A549 (cell line): ENCODE measurements at regions not wholly inside any gene's neighbourhood (a gene's known extent, or its start where the extent isn't known, plus 50 kb on each side); places are given as distances from the start of the nearest gene placed in this dataset.

Experiments
- ATAC-seq, 2 experiments: fragments of 200-7000 bp in 1 of 2; fragments of >200 bp in 1 of 2; cut with Nextera tagmentation in 1 of 2; cut with Tn5 transposase in 1 of 2; 3 replicates each; pipeline versions ENCODE4 v1.8.0 to v1.9.1; 2018 to 2020; ENCODE audit warnings: mild to moderate bottlenecking in 1 of 2, moderate library complexity in 1 of 2
- CTCF ChIA-PET: fragments of 300-600 bp; sonication (Branson Sonifier 250); formaldehyde crosslinking; extraction: SDS; loops from one replicate; lab custom pipeline; 2021; ENCODE audit warnings: antibody characterized with exemption, inconsistent platforms; lab: Yijun Ruan, JAX
- POLR2A ChIA-PET: fragments of 350-600 bp; formaldehyde crosslinking; extraction: SDS; loops from one replicate; lab custom pipeline; 2021; ENCODE audit warnings: antibody characterized with exemption, inconsistent platforms; lab: Yijun Ruan, JAX
- DNase-seq, 2 experiments: peaks; one replicate each; pipeline versions ENCODE4 v3.0.0 to v3.0.0-alpha.2; 2011 to 2016; ENCODE audit warnings: low read depth in 1 of 2, low spot score in 1 of 2
- FAIRE-seq: peaks from 2 replicates; lab custom pipeline; 2011; peaks lifted over from hg19 to GRCh38; lab: Jason Lieb, UNC
- H3K27ac ChIP-seq, 2 experiments: fragments of >200 bp; sonication (Bioruptor Twin); formaldehyde crosslinking; 3 replicates each; pipeline ENCODE4 v1.5.1; 2016 to 2017
- H3K4me1 ChIP-seq: fragments of >200 bp; sonication (Bioruptor Twin); formaldehyde crosslinking; 3 replicates; pipeline ENCODE4 v1.6.1; 2016
- H3K4me2 ChIP-seq: fragments of >200 bp; sonication (Bioruptor Twin); formaldehyde crosslinking; 3 replicates; pipeline ENCODE4 v1.6.1; 2016
- H3K4me3 ChIP-seq: fragments of >200 bp; sonication (Bioruptor Twin); formaldehyde crosslinking; 3 replicates; pipeline ENCODE4 v1.5.1; 2016
- H3K9me3 ChIP-seq: fragments of >200 bp; sonication (Bioruptor Twin); formaldehyde crosslinking; 3 replicates; pipeline ENCODE4 v1.6.1; 2016
- CBX8 ChIP-seq: fragments of 200-600 bp; sonication (generic); IDR thresholded peaks from 2 replicates; pipeline ENCODE4 v1.6.1; 2016
- FOSL2 ChIP-seq, 2 experiments: fragments of 450-650 bp in 1 of 2; fragments of >200 bp in 1 of 2; sonication (Bioruptor Twin) in 1 of 2; formaldehyde crosslinking; IDR thresholded peaks; 2 replicates each; pipeline versions ENCODE4 v1.5.0 to v1.6.1; 2016 to 2020; ENCODE audit warnings: mild to moderate bottlenecking in 1 of 2, moderate library complexity in 1 of 2
- HDAC2 ChIP-seq: fragments of 200-600 bp; sonication (generic); IDR thresholded peaks from 2 replicates; pipeline ENCODE4 v1.6.1; 2016
- KDM1A ChIP-seq: fragments of 200-600 bp; sonication (generic); IDR thresholded peaks from 2 replicates; pipeline ENCODE4 v1.6.1; 2016; ENCODE audit warnings: low read depth, mild to moderate bottlenecking
- KDM5A ChIP-seq: fragments of 200-600 bp; sonication (generic); IDR thresholded peaks from 2 replicates; pipeline ENCODE4 v1.6.1; 2016; ENCODE audit warnings: antibody characterized with exemption, mild to moderate bottlenecking
- MAFK ChIP-seq: fragments of 450-650 bp; IDR thresholded peaks from 2 replicates; pipeline ENCODE4 v1.6.1; 2014; ENCODE audit not compliant: partially characterized antibody
- MAZ ChIP-seq: fragments of 150-350 bp; IDR thresholded peaks from 2 replicates; pipeline ENCODE4 v1.6.1; 2014; ENCODE audit warnings: antibody characterized with exemption, low read depth, low read length, borderline replicate concordance
- MYC ChIP-seq: IDR thresholded peaks from 2 replicates; pipeline ENCODE4 v1.6.1; 2012; ENCODE audit warnings: mild to moderate bottlenecking, inconsistent platforms, low read length, improper control_type of control experiment, borderline replicate concordance
- NFE2L2 ChIP-seq: fragments of 150-350 bp; conservative IDR thresholded peaks from 2 replicates; pipeline ENCODE4 v1.6.1; 2014; ENCODE audit warnings: low read length
- NPAS2 ChIP-seq: fragments of 250-450 bp; sonication (Bioruptor Pico); IDR thresholded peaks from 2 replicates; pipeline ENCODE4 v1.8.0; 2022; ENCODE audit warnings: mild to moderate bottlenecking, moderate library complexity, borderline replicate concordance
- NR3C1 ChIP-seq: fragments of >200 bp; sonication (Bioruptor Twin); formaldehyde crosslinking; IDR thresholded peaks from 3 replicates; pipeline ENCODE4 v1.6.1; 2017
- PHF8 ChIP-seq: fragments of 200-600 bp; sonication (generic); IDR thresholded peaks from 2 replicates; pipeline ENCODE4 v1.6.1; 2016; ENCODE audit warnings: low read depth, mild to moderate bottlenecking, antibody characterized with exemption, moderate library complexity, borderline replicate concordance
- POLR2A ChIP-seq: IDR thresholded peaks from 2 replicates; pipeline ENCODE4 v1.6.1; 2012; ENCODE audit warnings: mild to moderate bottlenecking, low read length
- RARB ChIP-seq: fragments of 250-450 bp; sonication (Bioruptor Pico); IDR thresholded peaks from 2 replicates; pipeline ENCODE4 v1.8.0; 2021; ENCODE audit warnings: mild to moderate bottlenecking, moderate library complexity
- RNF2 ChIP-seq: fragments of 200-600 bp; sonication (generic); IDR thresholded peaks from 2 replicates; pipeline ENCODE4 v1.6.1; 2016; ENCODE audit warnings: low read depth, mild to moderate bottlenecking, antibody characterized with exemption, moderate library complexity, borderline replicate concordance
- SREBF2 ChIP-seq: fragments of 450-650 bp; IDR thresholded peaks from 2 replicates; pipeline ENCODE4 v1.6.1; 2014; ENCODE audit warnings: mild to moderate bottlenecking, moderate library complexity
- TP53 ChIP-seq: fragments of 250-450 bp; sonication (Bioruptor Pico); IDR thresholded peaks from 2 replicates; pipeline ENCODE4 v1.5.0; 2021; ENCODE audit warnings: mild to moderate bottlenecking, moderate library complexity
- ZFP36 ChIP-seq: fragments of 450-650 bp; IDR thresholded peaks from 2 replicates; pipeline ENCODE4 v1.6.1; 2014; ENCODE audit warnings: borderline replicate concordance; ENCODE audit not compliant: partially characterized antibody
- ZNF302 ChIP-seq: fragments of 250-450 bp; sonication (Bioruptor Pico); IDR thresholded peaks from 2 replicates; pipeline ENCODE4 v1.9.0; 2021; ENCODE audit warnings: inconsistent platforms, mild to moderate bottlenecking, moderate library complexity
- ZSCAN20 ChIP-seq: fragments of 250-450 bp; sonication (Bioruptor Pico); IDR thresholded peaks from 2 replicates; pipeline ENCODE4 v1.8.0; 2022; ENCODE audit warnings: mild to moderate bottlenecking, moderate library complexity
- WGBS: methylation state at CpG from one replicate; pipeline ENCODE4 v1.1.6; 2017; ENCODE audit errors: missing lambda C conversion rate; 5-methylcytosine and 5-hydroxymethylcytosine counted together
- TF ChIP-seq, protein P1 (sequence below): IDR thresholded peaks from 2 replicates; pipeline ENCODE4 v1.6.1; 2012; ENCODE audit warnings: low read depth, borderline replicate concordance
- TF ChIP-seq, protein P2 (sequence below): IDR thresholded peaks from 2 replicates; pipeline ENCODE4 v1.6.1; 2012
- TF ChIP-seq, protein P3 (sequence below): fragments of 250-450 bp; sonication (Bioruptor Pico); IDR thresholded peaks from 2 replicates; pipeline ENCODE4 v1.5.0; 2021; ENCODE audit warnings: mild to moderate bottlenecking, moderate library complexity, borderline replicate concordance

DNA sequence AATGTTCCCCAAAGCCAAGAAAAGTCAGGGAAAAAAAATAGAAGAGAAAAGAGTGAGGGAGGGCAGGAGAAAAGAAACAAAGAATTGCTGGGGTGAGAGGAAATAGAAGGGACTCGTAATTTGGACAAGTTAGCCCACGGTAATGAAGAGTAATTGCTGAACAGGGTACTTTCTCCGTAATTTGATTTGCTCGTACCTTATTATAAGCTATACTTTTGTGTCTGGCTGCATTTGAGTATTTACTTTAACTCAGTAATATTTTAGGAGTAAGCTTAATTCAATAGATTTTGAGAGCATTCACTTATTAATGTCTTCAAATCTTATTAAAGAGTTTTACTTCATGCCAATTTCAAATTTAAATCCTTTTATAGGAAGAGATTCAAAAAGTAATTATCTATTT, 527.5 kb downstream of the COL11A1 start:
- 46% methylated on average over 4 of the region's 4 CpGs for WGBS
- ChIA-PET CTCF (no interaction called here), POLR2A (no interaction called here)
- no peak overlapping the region for H3K27ac ChIP-seq
- no peaks in the 10 kb centered on the region for H3K9me3 ChIP-seq
- no peaks in the 10 kb centered on the region for H3K4me1 ChIP-seq
- ATAC-seq (no peak), DNase-seq (no peak), FAIRE-seq (no peak)
- no peak for TF ChIP-seq ZFP36
- no peak for TF ChIP-seq RARB (CRISPR knock-in tag)
- TF ChIP-seq TP53 = no peak
- TF ChIP-seq, protein P1, sequence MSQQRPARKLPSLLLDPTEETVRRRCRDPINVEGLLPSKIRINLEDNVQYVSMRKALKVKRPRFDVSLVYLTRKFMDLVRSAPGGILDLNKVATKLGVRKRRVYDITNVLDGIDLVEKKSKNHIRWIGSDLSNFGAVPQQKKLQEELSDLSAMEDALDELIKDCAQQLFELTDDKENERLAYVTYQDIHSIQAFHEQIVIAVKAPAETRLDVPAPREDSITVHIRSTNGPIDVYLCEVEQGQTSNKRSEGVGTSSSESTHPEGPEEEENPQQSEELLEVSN = no peak
- no peak for TF ChIP-seq RNF2
- no peak for TF ChIP-seq HDAC2
- no peak for TF ChIP-seq SREBF2
- no peak for TF ChIP-seq POLR2A
- no peak for TF ChIP-seq MAZ
- no peak for TF ChIP-seq FOSL2 (IDR thresholded peaks at IDR 0.05)
- no peak for TF ChIP-seq FOSL2 (CRISPR knock-in tag; IDR thresholded peaks at IDR 0.05)
- no peak for TF ChIP-seq MYC
- TF ChIP-seq, protein P2, sequence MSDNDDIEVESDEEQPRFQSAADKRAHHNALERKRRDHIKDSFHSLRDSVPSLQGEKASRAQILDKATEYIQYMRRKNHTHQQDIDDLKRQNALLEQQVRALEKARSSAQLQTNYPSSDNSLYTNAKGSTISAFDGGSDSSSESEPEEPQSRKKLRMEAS = no peak
- TF ChIP-seq NFE2L2 = no peak
- no peak for TF ChIP-seq ZNF302 (CRISPR knock-in tag)
- no peak overlapping the region for H3K4me2 ChIP-seq
- H3K4me3 ChIP-seq = no peak overlapping the region

DNA sequence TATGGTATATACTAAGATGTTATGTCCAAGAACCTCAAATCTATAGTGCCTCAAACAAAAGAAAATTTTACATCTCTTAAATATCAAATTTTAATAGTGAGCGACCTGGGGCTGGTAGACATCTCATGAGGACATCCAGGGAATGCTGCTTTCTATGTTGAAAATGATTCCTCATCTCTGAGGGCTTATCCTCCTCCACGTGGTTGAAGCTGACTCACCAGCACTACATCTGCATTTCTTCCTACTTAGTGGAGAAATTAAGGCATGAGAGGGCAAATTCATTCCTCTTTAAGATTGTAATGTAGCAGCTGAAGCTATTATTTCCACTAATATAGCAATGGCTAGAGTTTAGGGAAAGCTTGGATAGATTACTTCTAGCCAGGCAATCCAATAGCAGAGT, 529.5 kb downstream of the COL11A1 start:
- DNase-seq = no peak
- Histone ChIP-seq H3K4me1 (no peaks in the 10 kb centered on the region), H3K9me3 (no peaks in the 10 kb centered on the region), H3K4me3 (no peak overlapping the region), H3K4me2 (no peak overlapping the region)
- CTCF ChIA-PET = no interaction called here
- FAIRE-seq = no peak
- WGBS = 28% methylated on average over 2 of the region's 2 CpGs
- TF ChIP-seq ZFP36 (no peak), NR3C1 (no peak), ZNF302 (CRISPR knock-in tag) (no peak), PHF8 (no peak), ZSCAN20 (CRISPR knock-in tag) (no peak), KDM1A (no peak), CBX8 (no peak), NPAS2 (CRISPR knock-in tag) (no peak), KDM5A (no peak), TP53 (no peak)
- TF ChIP-seq, protein P2 = no peak
- TF ChIP-seq, protein P3, sequence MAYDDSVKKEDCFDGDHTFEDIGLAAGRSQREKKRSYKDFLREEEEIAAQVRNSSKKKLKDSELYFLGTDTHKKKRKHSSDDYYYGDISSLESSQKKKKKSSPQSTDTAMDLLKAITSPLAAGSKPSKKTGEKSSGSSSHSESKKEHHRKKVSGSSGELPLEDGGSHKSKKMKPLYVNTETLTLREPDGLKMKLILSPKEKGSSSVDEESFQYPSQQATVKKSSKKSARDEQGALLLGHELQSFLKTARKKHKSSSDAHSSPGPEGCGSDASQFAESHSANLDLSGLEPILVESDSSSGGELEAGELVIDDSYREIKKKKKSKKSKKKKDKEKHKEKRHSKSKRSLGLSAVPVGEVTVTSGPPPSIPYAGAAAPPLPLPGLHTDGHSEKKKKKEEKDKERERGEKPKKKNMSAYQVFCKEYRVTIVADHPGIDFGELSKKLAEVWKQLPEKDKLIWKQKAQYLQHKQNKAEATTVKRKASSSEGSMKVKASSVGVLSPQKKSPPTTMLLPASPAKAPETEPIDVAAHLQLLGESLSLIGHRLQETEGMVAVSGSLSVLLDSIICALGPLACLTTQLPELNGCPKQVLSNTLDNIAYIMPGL (CRISPR knock-in tag) = no peak
- TF ChIP-seq, all 56 proteins: peak for 0
- no peak overlapping the region for H3K27ac ChIP-seq
- POLR2A ChIA-PET = no interaction called here
- ATAC-seq = no peak

DNA sequence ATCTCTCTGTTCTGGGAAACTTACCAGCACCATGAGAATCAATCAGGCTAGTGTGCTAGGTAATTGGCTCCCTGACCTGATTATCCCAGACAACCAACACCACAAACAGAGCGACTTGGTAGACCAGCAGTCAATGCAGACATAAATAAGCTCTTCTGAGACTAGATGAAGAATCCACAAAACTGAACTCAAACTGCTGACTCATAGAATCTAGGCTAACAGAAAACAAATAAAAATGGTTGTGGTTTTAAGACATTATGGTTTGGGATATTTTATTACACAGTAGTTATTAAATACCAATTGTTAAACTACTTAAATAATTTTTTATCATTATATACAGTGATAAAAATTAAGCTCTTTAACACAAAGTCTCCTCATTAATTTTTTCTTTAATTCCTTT, 535.7 kb downstream of the COL11A1 start:
- WGBS = 15% methylated on average over 1 of the region's 1 CpG
- no peak overlapping the region for H3K27ac ChIP-seq
- H3K4me3 ChIP-seq = no peak overlapping the region

More for the DNA sequence above, 535.7 kb downstream of the COL11A1 start:
- no peak for ATAC-seq
- no peaks in the 10 kb centered on the region for H3K9me3 ChIP-seq
- FAIRE-seq = no peak
- TF ChIP-seq MAFK (peak; percentile 32), ZSCAN20 (CRISPR knock-in tag) (no peak), NFE2L2 (no peak)
- no peak for DNase-seq
- H3K4me2 ChIP-seq = no peak overlapping the region
- POLR2A ChIA-PET = no interaction called here
- H3K4me1 ChIP-seq = no peaks in the 10 kb centered on the region
- CTCF ChIA-PET = no interaction called here
